GM10266 (cell line): ENCODE measurements at regions not wholly inside any gene's neighbourhood (a gene's known extent, or its start where the extent isn't known, plus 50 kb on each side); places are given as distances from the start of the nearest gene placed in this dataset.

Experiments
- DNase-seq: peaks from one replicate; pipeline ENCODE4 v3.0.0; 2012; ENCODE audit errors: extremely low spot score
- TF ChIP-seq, protein P1 (sequence below): IDR thresholded peaks from 2 replicates; pipeline ENCODE4 v1.5.1; 2012; ENCODE audit warnings: mild to moderate bottlenecking, low read depth; ENCODE audit not compliant: control insufficient read depth, insufficient read depth; ENCODE audit errors: missing control alignments

DNA sequence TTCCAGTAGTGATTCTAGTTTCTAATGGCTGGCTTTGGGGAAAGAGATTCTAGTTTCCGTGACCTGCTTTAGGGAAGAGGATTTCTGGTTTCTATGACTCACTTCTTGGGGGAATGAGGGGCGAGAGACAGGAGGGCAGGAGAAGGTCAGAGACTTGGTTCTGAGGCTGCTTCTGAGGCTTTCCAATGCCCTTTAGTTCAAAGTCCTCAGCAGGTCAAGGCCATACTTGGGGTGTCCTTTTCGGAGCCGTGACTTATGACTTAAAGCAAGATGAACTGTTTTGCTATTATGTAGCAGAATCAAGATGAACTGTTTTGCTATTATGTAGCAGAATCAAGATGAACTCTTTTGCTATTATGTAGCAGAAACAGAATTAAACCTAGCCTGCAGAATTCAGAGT is 52.2 kb upstream of the TLR3 start:
- TF ChIP-seq, protein P1, sequence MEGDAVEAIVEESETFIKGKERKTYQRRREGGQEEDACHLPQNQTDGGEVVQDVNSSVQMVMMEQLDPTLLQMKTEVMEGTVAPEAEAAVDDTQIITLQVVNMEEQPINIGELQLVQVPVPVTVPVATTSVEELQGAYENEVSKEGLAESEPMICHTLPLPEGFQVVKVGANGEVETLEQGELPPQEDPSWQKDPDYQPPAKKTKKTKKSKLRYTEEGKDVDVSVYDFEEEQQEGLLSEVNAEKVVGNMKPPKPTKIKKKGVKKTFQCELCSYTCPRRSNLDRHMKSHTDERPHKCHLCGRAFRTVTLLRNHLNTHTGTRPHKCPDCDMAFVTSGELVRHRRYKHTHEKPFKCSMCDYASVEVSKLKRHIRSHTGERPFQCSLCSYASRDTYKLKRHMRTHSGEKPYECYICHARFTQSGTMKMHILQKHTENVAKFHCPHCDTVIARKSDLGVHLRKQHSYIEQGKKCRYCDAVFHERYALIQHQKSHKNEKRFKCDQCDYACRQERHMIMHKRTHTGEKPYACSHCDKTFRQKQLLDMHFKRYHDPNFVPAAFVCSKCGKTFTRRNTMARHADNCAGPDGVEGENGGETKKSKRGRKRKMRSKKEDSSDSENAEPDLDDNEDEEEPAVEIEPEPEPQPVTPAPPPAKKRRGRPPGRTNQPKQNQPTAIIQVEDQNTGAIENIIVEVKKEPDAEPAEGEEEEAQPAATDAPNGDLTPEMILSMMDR, result no peak
- no peak for DNase-seq

DNA sequence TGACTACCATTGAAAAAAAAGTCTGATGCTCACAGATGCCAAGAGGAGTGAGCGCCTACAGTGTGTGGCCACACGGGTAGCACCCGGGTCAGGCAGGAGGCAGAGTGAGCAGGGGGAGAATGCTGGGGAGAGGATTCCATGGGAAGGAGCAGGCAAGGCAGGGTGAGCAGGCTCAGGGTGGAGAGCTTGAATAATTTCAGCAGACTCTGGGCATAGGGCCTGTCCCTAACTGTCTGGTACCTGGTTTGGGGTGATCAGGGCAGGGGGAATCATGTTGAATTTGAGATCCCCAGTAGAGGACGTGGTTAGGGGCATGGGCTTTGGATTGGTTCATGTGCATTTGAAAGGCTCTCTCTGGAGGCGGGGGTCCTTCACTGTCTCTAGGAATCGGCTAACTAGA is 51.2 kb upstream of the TLR3 start:
- no peak for DNase-seq
- TF ChIP-seq, protein P1, result no peak

DNA sequence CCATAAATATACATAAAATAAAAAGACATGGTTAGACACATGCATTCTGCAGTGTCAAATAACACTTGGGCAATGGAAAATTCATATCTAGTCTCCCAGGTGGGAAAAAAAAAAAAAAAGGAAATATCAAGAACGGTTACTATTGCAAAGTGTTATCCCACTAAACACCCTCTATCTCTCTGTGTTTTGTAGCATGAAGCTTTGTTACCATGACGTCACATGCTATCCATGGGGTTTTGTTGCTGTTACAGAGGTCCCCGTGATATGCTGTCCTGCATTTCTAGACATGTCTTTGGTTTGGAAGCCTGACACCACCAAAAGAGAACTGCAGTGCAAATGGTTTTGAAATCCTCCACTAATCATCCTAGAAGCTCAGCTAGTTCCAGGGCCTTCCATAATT is 50.7 kb upstream of the TLR3 start:
- DNase-seq, result no peak
- TF ChIP-seq, protein P1, result no peak

DNA sequence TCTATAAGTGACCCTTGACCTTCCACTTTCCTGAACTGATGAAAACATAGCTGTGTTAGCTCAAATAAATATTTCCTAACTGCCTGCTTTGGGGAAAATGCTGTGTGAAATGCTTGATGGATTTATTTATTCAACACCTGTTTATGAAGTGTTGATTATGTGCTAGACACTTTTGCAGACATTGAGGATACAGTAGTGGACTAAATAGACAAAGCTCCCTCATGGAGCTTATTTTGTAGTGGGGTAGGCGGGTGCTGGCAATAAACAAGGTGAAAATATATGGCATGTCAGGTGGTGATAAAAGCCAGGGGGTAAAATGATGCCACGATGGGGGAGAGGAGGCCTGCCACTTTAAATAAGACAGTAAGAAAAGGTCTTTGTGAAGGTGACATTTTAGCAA is 50.2 kb upstream of the TLR3 start:
- DNase-seq, result no peak
- TF ChIP-seq, protein P1, result no peak
